DND-41 (cell line): ENCODE measurements at regions not wholly inside any gene's neighbourhood (a gene's known extent, or its start where the extent isn't known, plus 50 kb on each side); places are given as distances from the start of the nearest gene placed in this dataset.

Experiments
- ATAC-seq: fragments of 200-7000 bp; cut with Tn5 transposase; 3 replicates; pipeline ENCODE4 v1.9.1; 2021; ENCODE audit warnings: low read depth; ENCODE audit not compliant: insufficient read depth
- DNase-seq: peaks from one replicate; pipeline ENCODE4 v3.0.0-alpha.2; 2020
- H2AFZ ChIP-seq: 2 replicates; pipeline ENCODE4 v1.6.0; 2012; ENCODE audit warnings: low read depth, low read length
- H3K27ac ChIP-seq: 2 replicates; pipeline ENCODE4 v1.5.1; 2012; ENCODE audit warnings: low read length, inconsistent platforms
- H3K27me3 ChIP-seq: fragments of 200-600 bp; sonication (generic); 2 replicates; pipeline ENCODE4 v1.6.0; 2012; ENCODE audit warnings: low read length, mild to moderate bottlenecking, inconsistent platforms; ENCODE audit not compliant: insufficient read depth, poor library complexity
- H3K36me3 ChIP-seq: 2 replicates; pipeline ENCODE4 v1.5.1; 2012; ENCODE audit warnings: low read length, inconsistent platforms; ENCODE audit not compliant: insufficient read depth
- H3K4me1 ChIP-seq: 2 replicates; pipeline ENCODE4 v1.5.1; 2012; ENCODE audit warnings: mild to moderate bottlenecking, low read length; ENCODE audit not compliant: insufficient read depth
- H3K4me2 ChIP-seq: 2 replicates; pipeline ENCODE4 v1.6.0; 2012; ENCODE audit warnings: mild to moderate bottlenecking, moderate library complexity, low read length, inconsistent platforms; ENCODE audit not compliant: insufficient read depth
- H3K4me3 ChIP-seq, 2 experiments: fragments of 200-600 bp in 1 of 2; shearing (Covaris generic) in 1 of 2; 2 replicates each; pipeline ENCODE4 v1.5.1; 2012 to 2016; ENCODE audit warnings: inconsistent platforms in 2 of 2, low read length in 2 of 2, mild to moderate bottlenecking in 2 of 2, low read depth in 1 of 2, moderate library complexity in 1 of 2
- H3K79me2 ChIP-seq: 2 replicates; pipeline ENCODE4 v1.6.0; 2012; ENCODE audit warnings: low read length, inconsistent platforms; ENCODE audit not compliant: insufficient read depth
- H3K9ac ChIP-seq: 2 replicates; pipeline ENCODE4 v1.6.0; 2012; ENCODE audit warnings: low read depth, mild to moderate bottlenecking, inconsistent platforms, low read length, moderate library complexity
- H3K9me3 ChIP-seq: 2 replicates; pipeline ENCODE4 v1.5.1; 2012; ENCODE audit warnings: low read length, moderate library complexity, mild to moderate bottlenecking, inconsistent platforms; ENCODE audit not compliant: insufficient read depth, severe bottlenecking
- H4K20me1 ChIP-seq: 2 replicates; pipeline ENCODE4 v1.6.0; 2012; ENCODE audit warnings: low read length; ENCODE audit not compliant: insufficient read depth
- CTCF ChIP-seq: IDR thresholded peaks from 2 replicates; pipeline ENCODE4 v1.5.1; 2012; ENCODE audit warnings: borderline replicate concordance, low read length, moderate library complexity, mild to moderate bottlenecking; ENCODE audit not compliant: poor library complexity, severe bottlenecking; ENCODE audit errors: extremely low read depth
- EZH2 ChIP-seq: IDR thresholded peaks from 3 replicates; pipeline ENCODE4 v1.6.1; 2012; ENCODE audit warnings: borderline replicate concordance, low read depth, mild to moderate bottlenecking, moderate library complexity, low read length, inconsistent platforms; ENCODE audit not compliant: severe bottlenecking

- DNase-seq (no peak), ATAC-seq (no peak)
- no peak overlapping the region for H2AFZ ChIP-seq
- no peaks in the 10 kb centered on the region for H3K4me1 ChIP-seq
- no peak for TF ChIP-seq EZH2
- no peak for TF ChIP-seq CTCF
- no peak overlapping the region for H3K4me3 ChIP-seq
- no peaks in the 10 kb centered on the region for H3K79me2 ChIP-seq
- H3K27me3 ChIP-seq = no peaks in the 10 kb centered on the region
- no peak overlapping the region for H3K27ac ChIP-seq
- no peak overlapping the region for H3K9ac ChIP-seq
- no peaks in the 10 kb centered on the region for H3K36me3 ChIP-seq
- H3K9me3 ChIP-seq = no peaks in the 10 kb centered on the region
- no peaks in the 10 kb centered on the region for H4K20me1 ChIP-seq
- no peak overlapping the region for H3K4me2 ChIP-seq
Observed at GRCh38 chr12:105977236-105977635, 161.5 kb downstream of the NUAK1 start.

- no peaks in the 10 kb centered on the region for H3K4me1 ChIP-seq
- no peak overlapping the region for H3K4me2 ChIP-seq
Observed at GRCh38 chr12:105977652-105978051, 161.1 kb downstream of the NUAK1 start.

GRCh38 chr12:105978276-105978675, 160.5 kb downstream of the NUAK1 start:
- H3K27ac ChIP-seq = no peak overlapping the region
- H4K20me1 ChIP-seq = no peaks in the 10 kb centered on the region
- H3K9me3 ChIP-seq = no peaks in the 10 kb centered on the region
- no peak overlapping the region for H3K9ac ChIP-seq
- H2AFZ ChIP-seq = no peak overlapping the region
- DNase-seq (no peak), ATAC-seq (no peak)
- no peaks in the 10 kb centered on the region for H3K27me3 ChIP-seq
- H3K36me3 ChIP-seq = no peaks in the 10 kb centered on the region
- H3K4me3 ChIP-seq = no peak overlapping the region
- no peaks in the 10 kb centered on the region for H3K79me2 ChIP-seq
- H3K4me2 ChIP-seq = no peak overlapping the region
- TF ChIP-seq EZH2 (no peak), CTCF (no peak)
- no peaks in the 10 kb centered on the region for H3K4me1 ChIP-seq

More at GRCh38 chr12:105977652-105978051, 161.1 kb downstream of the NUAK1 start:
- Histone ChIP-seq H3K27me3 (no peaks in the 10 kb centered on the region), H3K36me3 (no peaks in the 10 kb centered on the region), H3K4me3 (no peak overlapping the region), H3K9ac (no peak overlapping the region), H3K27ac (no peak overlapping the region), H3K9me3 (no peaks in the 10 kb centered on the region), H4K20me1 (no peaks in the 10 kb centered on the region), H2AFZ (no peak overlapping the region), H3K79me2 (no peaks in the 10 kb centered on the region)
- DNase-seq = no peak
- TF ChIP-seq CTCF = no peak
- TF ChIP-seq EZH2 = no peak
- no peak for ATAC-seq

- no peak overlapping the region for H3K9ac ChIP-seq
- no peak overlapping the region for H2AFZ ChIP-seq
- H3K4me2 ChIP-seq = no peak overlapping the region
- H4K20me1 ChIP-seq = no peaks in the 10 kb centered on the region
- H3K4me3 ChIP-seq = no peak overlapping the region
- no peaks in the 10 kb centered on the region for H3K79me2 ChIP-seq
- no peaks in the 10 kb centered on the region for H3K27me3 ChIP-seq
- no peak for DNase-seq
- TF ChIP-seq CTCF (no peak), EZH2 (no peak)
- H3K9me3 ChIP-seq = no peaks in the 10 kb centered on the region
- no peak overlapping the region for H3K27ac ChIP-seq
- H3K4me1 ChIP-seq = no peaks in the 10 kb centered on the region
- no peaks in the 10 kb centered on the region for H3K36me3 ChIP-seq
- ATAC-seq = no peak
Observed at GRCh38 chr12:105978686-105979085, 160.1 kb downstream of the NUAK1 start.
